Chondrocyte (in vitro differentiated cells): ENCODE measurements at regions not wholly inside any gene's neighbourhood (a gene's known extent, or its start where the extent isn't known, plus 50 kb on each side); places are given as distances from the start of the nearest gene placed in this dataset.

Experiments used
- DNase-seq: peaks from one replicate; pipeline ENCODE4 v3.0.0; 2021; ENCODE audit warnings: mixed read lengths, low spot score
- H3K27ac Mint-ChIP-seq: one replicate; pipeline ENCODE4 v1.8.0; 2021; ENCODE audit warnings: mild to moderate bottlenecking, moderate library complexity, mixed read lengths; ENCODE audit not compliant: unreplicated experiment
- H3K27me3 Mint-ChIP-seq: 2 replicates; pipeline ENCODE4 v1.8.0; 2021; ENCODE audit warnings: low read depth, mixed read lengths
- H3K36me3 Mint-ChIP-seq: 2 replicates; pipeline ENCODE4 v1.8.0; 2021; ENCODE audit warnings: low read depth, mixed read lengths
- H3K4me1 Mint-ChIP-seq: 2 replicates; pipeline ENCODE4 v1.8.0; 2021; ENCODE audit warnings: low read depth, mild to moderate bottlenecking, mixed read lengths
- H3K4me3 Mint-ChIP-seq: one replicate; pipeline ENCODE4 v1.8.0; 2021; ENCODE audit warnings: mild to moderate bottlenecking, moderate library complexity, mixed read lengths; ENCODE audit not compliant: unreplicated experiment
- H3K9me3 Mint-ChIP-seq: 2 replicates; pipeline ENCODE4 v1.8.0; 2021; ENCODE audit warnings: low read depth, mixed read lengths
- CTCF ChIP-seq: fragments of 200-600 bp; sonication (generic); IDR thresholded peaks from 2 replicates; pipeline ENCODE4 v1.5.0; 2021; ENCODE audit warnings: antibody characterized with exemption, mild to moderate bottlenecking, moderate library complexity

- no peak overlapping the region for H3K27ac Mint-ChIP-seq
- no peaks in the 10 kb centered on the region for H3K9me3 Mint-ChIP-seq
- no peaks in the 10 kb centered on the region for H3K27me3 Mint-ChIP-seq
- DNase-seq = no peak
- H3K4me1 Mint-ChIP-seq = no peaks in the 10 kb centered on the region
- TF ChIP-seq CTCF = no peak
- H3K36me3 Mint-ChIP-seq = no peaks in the 10 kb centered on the region
- H3K4me3 Mint-ChIP-seq = no peak overlapping the region
Observed at GRCh38 chrX:8919801-8920200, 114.1 kb downstream of the FAM9B start.

GRCh38 chrX:8916697-8917096 lies 115.5 kb upstream of the FAM9A start:
- Mint-ChIP-seq H3K36me3 (no peaks in the 10 kb centered on the region), H3K4me1 (no peaks in the 10 kb centered on the region), H3K9me3 (peaks cover 3% of the 10 kb centered on the region), H3K27ac (no peak overlapping the region), H3K4me3 (no peak overlapping the region), H3K27me3 (no peaks in the 10 kb centered on the region)
- no peak for TF ChIP-seq CTCF
- no peak for DNase-seq

GRCh38 chrX:8914681-8915080 lies 113.5 kb upstream of the FAM9A start:
- no peak overlapping the region for H3K4me3 Mint-ChIP-seq
- H3K36me3 Mint-ChIP-seq = no peaks in the 10 kb centered on the region
- H3K27me3 Mint-ChIP-seq = no peaks in the 10 kb centered on the region
- no peak overlapping the region for H3K27ac Mint-ChIP-seq
- no peaks in the 10 kb centered on the region for H3K4me1 Mint-ChIP-seq
- peaks cover 6% of the 10 kb centered on the region for H3K9me3 Mint-ChIP-seq
- no peak for DNase-seq
- no peak for TF ChIP-seq CTCF

- Mint-ChIP-seq H3K27me3 (no peaks in the 10 kb centered on the region), H3K4me3 (no peak overlapping the region), H3K4me1 (no peaks in the 10 kb centered on the region), H3K36me3 (no peaks in the 10 kb centered on the region), H3K27ac (no peak overlapping the region), H3K9me3 (peaks cover 6% of the 10 kb centered on the region)
- no peak for DNase-seq
- TF ChIP-seq CTCF = no peak
Observed at GRCh38 chrX:8913655-8914409, 112.6 kb upstream of the FAM9A start.

- no peaks in the 10 kb centered on the region for H3K4me1 Mint-ChIP-seq
- H3K36me3 Mint-ChIP-seq = no peaks in the 10 kb centered on the region
- DNase-seq = no peak
- no peak overlapping the region for H3K27ac Mint-ChIP-seq
- H3K27me3 Mint-ChIP-seq = peaks cover 4% of the 10 kb centered on the region
- H3K9me3 Mint-ChIP-seq = peaks cover 10% of the 10 kb centered on the region
- TF ChIP-seq CTCF = no peak
- no peak overlapping the region for H3K4me3 Mint-ChIP-seq
Observed at GRCh38 chrX:8907688-8908087, 106.5 kb upstream of the FAM9A start.
